ENCODE measurements at regions not wholly inside any gene's neighbourhood (a gene's known extent, or its start where the extent isn't known, plus 50 kb on each side); places are given as distances from the start of the nearest gene placed in this dataset.

GRCh38 chr11:32210556-32210955 is 119.7 kb downstream of the RCN1 start:
- DNase-seq: no peak

GRCh38 chr11:32213223-32213622 is 122.3 kb downstream of the RCN1 start:
- DNase-seq: no peak

GRCh38 chr11:32215157-32215556 is 124.3 kb downstream of the RCN1 start:
- DNase-seq: no peak

- DNase-seq: no peak
Measured at GRCh38 chr11:32216749-32217148, 125.9 kb downstream of the RCN1 start.

- no peak for DNase-seq
Measured at GRCh38 chr11:32219320-32219719, 128.4 kb downstream of the RCN1 start.

GRCh38 chr11:32221476-32222032 is 130.7 kb downstream of the RCN1 start:
- no peak for DNase-seq

- no peak for DNase-seq
Measured at GRCh38 chr11:32224580-32224979, 133.7 kb downstream of the RCN1 start.

- no peak for DNase-seq
Measured at GRCh38 chr11:32225571-32226285, 134.9 kb downstream of the RCN1 start.

GRCh38 chr11:32226480-32226879 is 135.6 kb downstream of the RCN1 start:
- no peak for DNase-seq

- no peak for DNase-seq
Measured at GRCh38 chr11:32229576-32230240, 138.8 kb downstream of the RCN1 start.

GRCh38 chr11:32231909-32232493 is 141.1 kb downstream of the RCN1 start:
- DNase-seq: no peak

GRCh38 chr11:32232516-32232915 is 141.6 kb downstream of the RCN1 start:
- no peak for DNase-seq

- DNase-seq: no peak
Measured at GRCh38 chr11:32233276-32233675, 142.4 kb downstream of the RCN1 start.

- no peak for DNase-seq
Measured at GRCh38 chr11:32233928-32234327, 143.1 kb downstream of the RCN1 start.

GRCh38 chr11:32244453-32244852 is 153.6 kb downstream of the RCN1 start:
- no peak for DNase-seq

GRCh38 chr11:32253706-32254105 is 162.8 kb downstream of the RCN1 start:
- DNase-seq: no peak

GRCh38 chr11:32255841-32256240 is 165.0 kb downstream of the RCN1 start:
- DNase-seq: no peak

GRCh38 chr11:32256466-32256865 is 165.6 kb downstream of the RCN1 start:
- DNase-seq: no peak

- DNase-seq: peak; percentile 75
Measured at GRCh38 chr11:32259641-32260081, 168.8 kb downstream of the RCN1 start.

- no peak for DNase-seq
Measured at GRCh38 chr11:32262367-32262766, 171.5 kb downstream of the RCN1 start.

GRCh38 chr11:32265911-32266310 is 169.4 kb downstream of the WT1 start:
- no peak for DNase-seq

GRCh38 chr11:32266601-32267000 is 168.7 kb downstream of the WT1 start:
- no peak for DNase-seq

- no peak for DNase-seq
Measured at GRCh38 chr11:32267679-32268187, 167.6 kb downstream of the WT1 start.

GRCh38 chr11:32273931-32274330 is 161.4 kb downstream of the WT1 start:
- DNase-seq: no peak

Measured in DMS79 (cell line).